GM18511 (cell line): ENCODE measurements at regions not wholly inside any gene's neighbourhood (a gene's known extent, or its start where the extent isn't known, plus 50 kb on each side); places are given as distances from the start of the nearest gene placed in this dataset.
"Not testable (repeated sequence)": the region's sequence is repeated elsewhere in the genome, so short reads cannot be mapped to it uniquely, and the experiment has no call there.

Experiments used
- ATAC-seq: cut with Tn5 transposase; IDR thresholded peaks from one replicate; pipeline ENCODE4 v1.9.1; 2021; ENCODE audit warnings: mild to moderate bottlenecking, moderate library complexity; ENCODE audit not compliant: unreplicated experiment

DNA sequence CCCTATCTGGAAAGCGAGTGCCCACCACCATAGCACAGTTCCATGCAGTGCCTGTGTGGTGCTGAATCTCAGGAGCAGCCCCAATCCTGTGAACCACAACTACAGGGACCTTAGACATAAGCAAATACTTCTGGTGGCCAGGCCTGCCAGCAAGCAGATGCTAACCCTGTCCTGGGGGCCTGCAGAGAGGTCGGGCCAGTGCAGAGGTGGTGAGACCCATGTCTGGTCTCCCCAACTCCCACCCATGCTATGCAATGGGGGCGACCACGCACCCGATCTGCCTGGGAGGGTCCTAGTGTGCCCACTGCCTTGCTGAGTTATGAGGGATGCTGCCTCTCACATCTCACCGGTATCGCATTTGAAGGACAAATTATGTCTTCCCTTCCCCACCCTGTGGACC is 151.6 kb upstream of the ZNF337 start:
- ATAC-seq: no peak

DNA sequence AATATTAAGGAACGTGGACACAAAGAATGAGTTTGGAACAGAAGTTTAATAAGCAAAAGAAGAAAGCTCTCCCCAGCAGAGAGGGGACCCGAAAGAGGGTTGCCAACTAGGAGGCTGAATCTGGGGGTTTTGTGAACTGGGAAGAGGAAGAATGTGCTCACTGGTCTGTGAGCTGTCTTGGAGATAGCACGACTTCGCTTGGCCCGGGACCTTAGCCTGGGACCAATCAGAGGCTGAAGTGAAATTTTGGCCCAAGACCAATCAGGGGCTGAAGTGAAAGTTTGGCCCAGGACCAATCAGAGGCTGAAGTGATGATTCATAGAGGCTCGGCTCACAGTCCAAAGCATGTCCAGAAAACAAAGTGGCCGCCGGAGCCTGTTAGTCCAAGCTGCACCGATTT is 148.0 kb upstream of the ZNF337 start:
- not testable (repeated sequence) for ATAC-seq

DNA sequence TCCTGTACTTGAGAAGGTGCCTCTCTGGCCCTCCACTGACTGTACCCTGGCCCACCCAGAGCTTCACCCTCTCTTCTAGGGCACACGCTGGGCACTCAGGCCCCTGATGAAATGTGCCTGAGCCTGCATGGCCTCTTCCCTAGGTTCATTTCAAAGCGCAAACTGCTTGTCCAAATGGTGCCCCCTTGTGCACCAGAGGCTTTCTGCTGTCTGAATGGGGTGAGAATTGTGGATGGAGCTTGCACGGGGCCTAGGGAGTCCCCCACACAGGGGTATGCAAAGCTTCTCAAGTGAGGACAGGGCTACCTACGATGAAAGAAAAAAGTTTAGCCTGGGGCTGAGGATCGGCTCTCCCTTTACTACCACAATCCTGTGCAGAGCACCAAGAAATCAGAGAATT is 116.9 kb upstream of the ZNF337 start:
- ATAC-seq: not testable (repeated sequence)

DNA sequence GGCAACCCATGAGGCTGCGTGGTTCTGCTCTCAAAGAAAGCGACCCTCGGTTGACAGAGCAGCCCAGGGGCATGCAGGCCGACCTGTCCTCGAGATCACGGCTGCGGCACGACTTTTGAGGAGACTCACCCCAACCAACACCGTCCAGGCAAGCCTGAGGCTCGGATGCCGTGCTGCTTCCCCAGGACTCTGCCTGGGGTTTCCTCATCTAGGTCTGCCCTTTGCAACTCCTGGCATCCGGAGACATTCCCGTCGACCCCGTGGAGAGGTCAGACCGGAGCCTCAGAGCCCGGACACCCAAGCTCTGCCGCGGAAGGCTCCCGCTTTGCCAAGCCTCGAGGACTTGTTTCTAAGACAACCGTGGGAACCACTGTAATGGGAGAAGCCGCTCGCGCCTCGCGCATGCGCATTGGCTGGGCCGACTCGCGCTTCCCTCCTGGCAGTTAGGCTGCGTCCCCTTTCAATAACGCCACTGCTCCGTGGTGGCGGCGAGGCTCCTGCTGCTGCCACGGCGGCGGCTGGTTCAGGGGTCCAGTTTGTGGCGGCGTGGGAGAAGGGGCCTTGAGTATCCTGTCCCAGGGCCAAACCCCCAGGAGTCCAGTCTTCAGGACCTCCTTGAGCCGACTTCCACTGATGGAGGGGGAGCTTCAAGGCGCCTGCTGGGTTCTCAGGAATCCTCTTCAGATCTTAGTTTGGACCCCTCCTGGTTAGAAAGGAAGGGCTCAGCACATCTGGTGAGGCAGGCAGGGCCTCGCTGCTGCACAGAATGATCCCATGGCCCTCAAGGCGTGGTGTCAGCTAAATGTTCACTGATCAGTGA is 101.7 kb upstream of the ZNF337 start:
- ATAC-seq: not testable (repeated sequence)

DNA sequence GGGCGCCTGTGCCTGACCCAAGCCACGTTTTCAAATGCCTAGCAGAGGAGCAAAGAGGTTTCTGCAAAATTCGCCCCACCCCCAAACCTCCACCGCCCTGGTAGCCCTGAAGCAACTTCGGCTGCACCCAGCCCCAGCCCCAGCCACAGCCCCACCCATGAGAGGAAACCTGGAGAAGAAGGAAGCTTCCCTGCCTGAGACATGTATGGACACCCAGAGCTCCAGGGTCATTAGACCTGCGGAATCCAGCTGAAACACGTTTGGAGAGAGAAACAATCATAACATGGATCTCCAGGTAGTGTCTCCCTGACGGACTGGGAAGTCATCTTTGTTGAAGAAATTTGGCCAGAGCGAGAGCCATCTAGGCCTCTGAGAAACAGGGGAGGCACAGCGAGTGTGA is 100.4 kb upstream of the ZNF337 start:
- not testable (repeated sequence) for ATAC-seq

DNA sequence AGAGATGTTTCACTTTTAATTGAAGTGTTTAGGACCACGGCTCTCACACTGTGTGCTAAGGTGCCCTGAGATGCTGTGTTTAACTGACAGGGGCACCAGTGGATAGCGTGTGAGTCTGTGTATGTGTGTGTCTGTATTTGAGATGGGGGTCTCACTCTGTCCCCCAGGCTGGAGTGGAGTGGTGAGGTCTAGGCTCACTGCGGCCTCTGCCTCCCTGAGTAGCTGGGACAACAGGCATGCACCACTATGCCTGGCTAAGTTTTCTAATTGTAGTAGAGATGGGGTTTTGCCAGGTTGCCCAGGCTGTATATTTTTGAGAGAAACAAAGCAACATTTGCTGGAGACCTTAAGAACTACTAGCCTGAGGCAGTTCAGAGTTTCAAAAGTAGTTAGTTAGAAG is 80.6 kb upstream of the ZNF337 start:
- ATAC-seq: not testable (repeated sequence)

DNA sequence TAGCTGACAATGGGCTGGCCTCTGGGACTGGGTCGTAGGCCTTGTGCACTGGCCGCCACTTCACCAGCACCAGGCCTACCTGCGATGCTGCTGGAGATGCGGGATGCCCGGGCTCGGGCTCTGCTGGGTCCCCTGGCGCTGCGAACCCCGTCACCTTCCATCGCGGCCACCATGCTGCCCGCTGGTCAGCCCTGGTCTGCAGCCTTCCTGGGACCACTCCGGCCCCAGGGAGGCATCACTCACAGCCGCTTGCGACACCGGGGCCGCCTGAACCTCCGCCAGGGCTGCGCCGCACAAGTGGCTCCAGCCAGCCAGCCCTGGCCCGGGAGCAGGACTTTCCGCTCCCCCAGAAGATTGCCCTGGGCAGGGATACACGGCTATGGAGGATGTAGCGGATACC is 78.1 kb upstream of the ZNF337 start:
- not testable (repeated sequence) for ATAC-seq

DNA sequence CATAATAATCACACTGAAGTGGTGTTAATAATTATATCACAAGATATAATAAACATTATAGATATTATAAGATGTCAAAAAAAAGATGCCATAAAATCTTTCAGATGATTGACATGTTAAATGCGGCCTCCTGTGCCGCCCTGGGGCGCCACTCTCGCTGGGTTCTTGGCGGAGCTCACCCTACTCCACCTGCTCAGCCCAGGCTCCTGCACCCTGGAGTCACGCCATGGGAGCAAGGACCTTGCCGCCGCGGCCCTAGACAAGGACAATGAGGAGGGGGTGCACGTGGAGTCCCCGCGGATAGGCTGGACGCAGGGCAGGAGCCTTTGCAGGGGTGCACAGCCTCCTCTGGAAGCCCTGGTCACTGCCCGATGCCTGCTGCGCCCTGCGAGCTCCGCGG is 77.5 kb upstream of the ZNF337 start:
- not testable (repeated sequence) for ATAC-seq

DNA sequence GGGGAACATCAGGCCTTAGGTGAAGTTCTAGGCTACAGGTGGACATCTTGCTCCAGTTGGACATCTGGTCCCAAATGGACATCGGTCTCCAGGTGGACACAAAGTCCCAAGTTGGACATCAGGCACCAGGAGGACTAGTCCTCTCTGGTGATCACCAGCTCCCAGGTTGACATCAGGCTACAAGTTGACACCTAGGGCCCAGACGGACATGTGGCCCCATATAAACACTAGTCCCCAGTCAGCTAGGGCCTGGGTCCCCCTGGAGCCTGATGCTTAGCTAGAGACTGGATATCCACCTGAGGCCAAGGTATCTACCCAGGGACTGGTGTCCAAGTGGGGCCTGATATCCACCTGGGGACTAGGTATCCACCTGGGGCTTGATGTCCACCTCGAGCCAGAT is 75.8 kb upstream of the ZNF337 start:
- not testable (repeated sequence) for ATAC-seq

DNA sequence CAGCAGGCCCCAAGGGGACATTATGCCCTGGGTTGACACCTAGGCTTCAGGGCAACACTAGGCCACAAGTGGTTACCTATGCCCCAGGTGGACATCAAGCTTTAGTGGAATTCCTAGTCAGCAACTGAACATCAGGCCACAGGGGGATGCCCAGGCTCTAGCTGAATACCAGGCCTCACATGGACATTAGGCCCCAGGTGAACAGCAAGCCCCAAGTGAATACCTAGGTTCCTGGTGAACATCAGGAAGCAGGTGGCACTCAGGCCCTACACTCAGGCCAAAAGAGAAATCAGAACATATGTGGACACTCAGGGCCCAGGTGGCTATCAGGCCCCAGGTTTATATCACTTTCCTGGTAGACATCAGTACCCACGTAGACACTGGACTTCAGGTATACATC is 75.2 kb upstream of the ZNF337 start:
- ATAC-seq: not testable (repeated sequence)

DNA sequence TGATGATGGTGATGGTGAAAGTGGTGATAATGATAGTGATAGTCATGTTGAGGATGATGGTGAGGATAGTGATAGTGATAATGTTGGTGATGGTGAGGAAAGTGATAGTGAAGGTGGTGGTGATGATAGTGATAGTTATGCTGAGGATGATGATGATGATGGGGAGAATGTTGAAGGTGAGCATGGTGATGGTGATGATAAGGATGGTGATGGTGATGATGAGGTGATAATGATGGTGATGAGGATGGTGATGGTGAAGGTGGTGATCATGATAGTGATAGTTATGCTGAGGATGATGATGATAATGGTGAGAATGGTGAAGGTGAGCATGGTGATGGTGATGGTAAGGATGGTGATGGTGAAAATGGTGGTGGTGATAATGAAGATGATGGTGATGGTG is 64.9 kb upstream of the ZNF337 start:
- ATAC-seq: no peak

DNA sequence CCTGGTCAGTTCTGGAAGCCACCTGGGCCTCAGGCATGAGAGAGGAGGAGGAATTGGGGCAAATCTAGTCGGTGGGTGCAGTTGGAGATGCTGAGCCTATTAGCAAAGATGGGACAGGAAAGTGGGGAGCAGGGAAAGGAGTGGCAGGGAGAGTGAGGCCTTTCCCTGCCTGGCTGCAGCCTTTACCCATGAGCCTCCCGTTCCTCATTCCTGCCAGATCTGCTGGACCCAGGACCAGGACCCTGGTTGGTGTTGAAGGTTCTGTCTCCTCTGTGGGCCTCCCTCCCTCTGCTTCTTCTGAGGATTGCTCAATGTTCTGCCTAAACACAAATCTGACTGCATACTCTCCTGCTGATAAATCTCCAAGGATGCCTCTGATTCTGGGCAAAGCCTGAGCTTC is 64.4 kb upstream of the ZNF337 start:
- ATAC-seq: not testable (repeated sequence)

DNA sequence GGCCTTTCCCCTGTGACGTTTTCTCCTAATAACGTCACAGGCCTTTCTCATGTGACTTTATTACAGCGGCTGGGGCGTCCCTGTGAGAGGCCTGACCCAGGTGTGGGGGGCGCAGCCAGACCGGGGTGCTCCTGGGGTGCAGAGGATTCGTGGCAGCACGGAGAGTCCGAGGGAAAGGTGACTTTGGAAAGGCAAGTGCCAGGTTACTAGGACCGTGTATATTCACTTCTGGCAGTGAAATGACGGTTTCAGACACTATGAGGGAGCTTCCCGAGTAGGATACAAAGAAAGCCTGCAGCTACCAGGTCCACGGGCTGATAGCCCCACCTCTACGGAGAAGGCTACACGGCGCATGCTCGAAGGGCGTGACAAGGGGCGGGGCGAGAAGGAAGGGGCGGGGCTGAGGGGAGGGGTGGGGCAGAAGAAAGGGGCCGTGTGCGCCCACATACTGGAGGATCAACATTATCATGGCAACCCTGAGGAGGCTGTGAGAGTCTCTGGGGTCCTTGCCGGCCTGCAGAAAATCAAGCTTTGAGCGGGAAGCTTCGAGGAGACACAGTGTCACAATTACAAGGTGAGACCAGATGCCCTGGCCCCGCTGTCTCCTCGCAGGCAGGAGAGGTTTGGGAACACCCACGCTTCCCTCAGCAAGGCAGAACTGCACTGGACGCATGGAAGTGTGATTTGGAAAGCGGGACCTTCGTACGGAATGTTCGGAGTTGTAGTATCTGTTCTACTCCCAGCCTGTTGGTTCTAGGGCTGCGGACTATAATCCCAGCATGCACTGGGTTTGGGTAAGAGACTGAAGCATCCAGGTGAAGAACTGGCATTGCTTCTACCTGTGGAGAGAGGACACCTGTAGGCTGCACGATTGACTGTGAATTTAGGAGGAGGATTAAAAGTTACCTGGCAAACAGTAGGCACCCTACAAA is 54.4 kb upstream of the ZNF337 start:
- ATAC-seq: peak; percentile 93

DNA sequence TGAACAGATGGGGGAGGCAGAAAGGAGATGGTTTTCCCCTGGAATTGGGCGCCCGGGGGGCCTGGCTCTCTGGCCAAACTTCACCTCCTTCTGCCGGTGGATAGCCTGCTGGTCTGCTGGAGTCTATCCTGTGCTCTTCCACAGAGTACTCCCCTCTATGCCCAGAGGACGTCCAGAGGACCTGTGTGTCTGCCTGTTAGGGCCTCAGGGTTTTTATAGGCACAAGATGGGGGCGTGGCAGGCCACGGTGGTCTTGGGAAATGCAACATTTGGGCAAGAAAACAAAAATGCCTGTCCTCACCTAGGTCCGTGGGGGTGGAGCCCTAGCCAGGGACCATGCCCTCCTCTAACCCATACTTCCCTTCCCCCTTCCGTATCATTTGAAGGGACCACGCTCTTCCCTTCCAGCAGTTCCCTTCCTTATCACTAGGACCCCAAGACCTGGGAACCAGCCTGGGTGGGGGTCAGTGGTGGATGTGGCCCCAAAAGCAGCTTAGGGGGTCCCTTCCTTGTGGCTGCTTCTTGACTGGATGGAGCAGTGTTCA is 53.6 kb upstream of the ZNF337 start:
- ATAC-seq: peak; percentile 3

DNA sequence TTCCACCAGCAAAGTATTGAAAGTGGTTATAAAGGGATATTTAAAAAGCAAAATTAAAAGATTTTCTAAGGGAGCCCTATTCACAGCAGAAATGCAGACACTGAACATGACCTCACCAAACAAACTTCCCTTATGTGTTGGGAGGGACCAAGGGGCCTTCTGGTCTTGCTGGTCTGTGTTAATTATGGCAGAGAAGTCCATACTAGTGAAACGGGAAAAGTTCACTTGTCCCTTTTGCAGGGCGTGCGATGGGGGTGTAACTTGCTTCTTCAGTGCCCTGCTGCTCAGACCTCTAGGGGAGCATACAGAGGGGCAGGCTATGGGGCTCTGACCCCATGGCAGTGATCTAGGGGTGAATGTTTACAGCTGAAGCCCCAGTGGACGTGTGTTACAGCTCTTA is 53.0 kb upstream of the ZNF337 start:
- ATAC-seq: no peak
